ENCODE measurements at regions not wholly inside any gene's neighbourhood (a gene's known extent, or its start where the extent isn't known, plus 50 kb on each side); places are given as distances from the start of the nearest gene placed in this dataset.

GRCh38 chr4:141349236-141349635, 128.5 kb downstream of the ZNF330 start (continued):
- TF ChIP-seq SIRT6 (IDR thresholded peaks at IDR 0.05; ENCODE audit: low read length) = no peak
- no peak for TF ChIP-seq RNF2 (IDR thresholded peaks at IDR 0.05; ENCODE audit: borderline replicate concordance, low read depth, low read length, missing control alignments, poor library complexity, severe bottlenecking)
- TF ChIP-seq CHD1 (IDR thresholded peaks at IDR 0.05; ENCODE audit: low read depth, low read length) = no peak
- no peak for TF ChIP-seq USF2 (IDR thresholded peaks at IDR 0.05; ENCODE audit: low read length)

Measured in H1 (cell line).